ENCODE measurements at regions not wholly inside any gene's neighbourhood (a gene's known extent, or its start where the extent isn't known, plus 50 kb on each side); places are given as distances from the start of the nearest gene placed in this dataset.

DNA sequence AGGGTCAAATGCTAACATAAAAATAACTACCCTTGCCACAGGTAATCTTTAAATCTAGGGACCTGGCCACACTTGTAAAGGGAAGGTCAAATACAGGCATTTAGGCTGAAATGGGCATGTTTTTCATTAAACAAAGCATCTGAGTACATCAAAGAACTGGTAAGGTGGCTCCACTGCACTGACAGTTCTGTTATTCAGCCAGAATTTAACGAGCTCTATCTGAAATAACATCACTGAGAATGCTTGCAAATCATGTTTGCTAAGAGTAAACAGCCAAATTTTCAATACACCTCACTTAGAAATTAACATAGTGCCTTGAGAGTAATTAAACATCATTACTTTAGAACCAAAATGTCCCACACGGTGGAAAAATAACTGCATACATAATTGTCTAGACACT lies 118.9 kb downstream of the MTHFS start:
- TF ChIP-seq, protein P1, sequence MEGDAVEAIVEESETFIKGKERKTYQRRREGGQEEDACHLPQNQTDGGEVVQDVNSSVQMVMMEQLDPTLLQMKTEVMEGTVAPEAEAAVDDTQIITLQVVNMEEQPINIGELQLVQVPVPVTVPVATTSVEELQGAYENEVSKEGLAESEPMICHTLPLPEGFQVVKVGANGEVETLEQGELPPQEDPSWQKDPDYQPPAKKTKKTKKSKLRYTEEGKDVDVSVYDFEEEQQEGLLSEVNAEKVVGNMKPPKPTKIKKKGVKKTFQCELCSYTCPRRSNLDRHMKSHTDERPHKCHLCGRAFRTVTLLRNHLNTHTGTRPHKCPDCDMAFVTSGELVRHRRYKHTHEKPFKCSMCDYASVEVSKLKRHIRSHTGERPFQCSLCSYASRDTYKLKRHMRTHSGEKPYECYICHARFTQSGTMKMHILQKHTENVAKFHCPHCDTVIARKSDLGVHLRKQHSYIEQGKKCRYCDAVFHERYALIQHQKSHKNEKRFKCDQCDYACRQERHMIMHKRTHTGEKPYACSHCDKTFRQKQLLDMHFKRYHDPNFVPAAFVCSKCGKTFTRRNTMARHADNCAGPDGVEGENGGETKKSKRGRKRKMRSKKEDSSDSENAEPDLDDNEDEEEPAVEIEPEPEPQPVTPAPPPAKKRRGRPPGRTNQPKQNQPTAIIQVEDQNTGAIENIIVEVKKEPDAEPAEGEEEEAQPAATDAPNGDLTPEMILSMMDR (IDR thresholded peaks at IDR 0.05): no peak

DNA sequence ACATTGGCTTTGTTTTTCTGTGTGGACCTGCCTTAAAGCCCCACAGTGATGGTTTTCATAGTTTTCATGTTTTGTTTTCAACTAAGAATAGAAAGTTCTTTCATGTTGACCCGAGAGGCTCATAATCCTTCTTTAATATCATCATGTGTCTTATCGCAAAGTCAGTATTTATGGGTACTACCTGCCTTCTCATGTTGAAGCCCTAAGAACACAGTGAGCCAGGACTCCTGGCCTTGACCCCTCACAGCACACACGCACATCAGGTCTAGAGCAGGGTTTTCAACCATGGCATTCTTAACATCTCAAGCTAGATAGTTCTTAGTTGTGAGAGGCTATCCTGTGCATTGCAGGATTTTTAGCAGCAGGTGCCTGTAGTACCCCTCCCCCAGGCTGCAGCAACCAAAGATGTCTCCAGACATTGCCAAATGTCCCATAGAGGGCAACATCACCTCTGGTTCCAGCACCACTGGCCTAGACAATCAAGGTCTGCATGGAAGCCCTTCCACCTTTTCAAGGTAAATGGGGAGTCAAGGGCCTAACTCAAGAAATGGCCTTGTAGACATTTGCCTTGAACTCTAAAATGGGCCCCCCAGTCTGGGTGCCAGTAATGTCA lies 118.3 kb downstream of the MTHFS start:
- TF ChIP-seq, protein P1 (IDR thresholded peaks at IDR 0.05): no peak; the same call in 1 of the 2 replicates

DNA sequence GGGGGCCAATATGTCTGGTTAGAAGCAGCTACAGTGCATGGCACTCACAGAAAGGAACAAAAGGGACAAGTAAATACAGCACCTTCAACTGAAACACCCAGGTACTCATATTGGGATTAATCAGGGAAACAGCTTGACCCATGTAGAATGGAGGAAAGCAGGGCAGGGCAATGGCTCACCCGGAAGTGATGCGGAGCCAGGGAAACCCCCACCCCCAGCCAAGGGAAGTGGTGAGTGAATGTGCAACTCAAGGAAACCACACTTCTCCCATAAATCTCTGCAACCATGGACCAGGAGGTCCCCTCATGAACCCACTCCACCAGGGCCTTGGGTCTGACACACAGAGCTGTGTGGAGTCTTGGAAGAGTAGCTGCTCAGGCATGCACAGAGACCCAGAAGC lies 117.1 kb downstream of the MTHFS start:
- TF ChIP-seq, protein P1 (IDR thresholded peaks at IDR 0.05): no peak

Data from LNCAP (cell line).